ENCODE measurements at regions not wholly inside any gene's neighbourhood (a gene's known extent, or its start where the extent isn't known, plus 50 kb on each side); places are given as distances from the start of the nearest gene placed in this dataset.

GRCh38 chr6:137690034-137690433 is 177.0 kb upstream of the TNFAIP3 start:
- DNase-seq (ENCODE audit: low spot score): no peak

- no peak for DNase-seq (ENCODE audit: low spot score)
Measured at GRCh38 chr6:137690721-137691120, 176.3 kb upstream of the TNFAIP3 start.

DNA sequence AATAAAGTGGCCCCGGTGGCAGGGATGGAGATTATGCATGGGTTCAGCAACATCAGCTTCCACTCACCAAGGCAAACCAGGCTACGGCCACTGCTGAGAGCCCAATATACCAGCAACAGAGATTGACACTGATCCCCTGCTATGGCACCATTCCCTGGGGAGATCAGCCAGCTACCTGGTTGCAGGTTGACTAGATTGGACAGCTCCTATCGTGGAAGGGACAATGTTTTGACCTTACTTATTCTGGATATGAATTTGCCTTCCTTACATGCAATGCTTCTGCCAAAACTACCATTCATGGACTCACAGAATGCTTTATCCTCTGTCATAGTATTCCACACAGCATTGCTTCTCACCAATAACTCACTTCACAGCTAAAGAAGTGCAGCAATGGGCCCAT is 174.8 kb upstream of the TNFAIP3 start:
- no peak for DNase-seq (ENCODE audit: low spot score)

GRCh38 chr6:137692806-137693205 is 174.3 kb upstream of the TNFAIP3 start:
- no peak for DNase-seq (ENCODE audit: low spot score)

- DNase-seq (ENCODE audit: low spot score): no peak
Measured at GRCh38 chr6:137693711-137694110, 173.3 kb upstream of the TNFAIP3 start.

- DNase-seq (ENCODE audit: low spot score): no peak
Measured at GRCh38 chr6:137696765-137697164, 170.3 kb upstream of the TNFAIP3 start.

- no peak for DNase-seq (ENCODE audit: low spot score)
Measured at GRCh38 chr6:137697267-137697938, 169.7 kb upstream of the TNFAIP3 start.

DNA sequence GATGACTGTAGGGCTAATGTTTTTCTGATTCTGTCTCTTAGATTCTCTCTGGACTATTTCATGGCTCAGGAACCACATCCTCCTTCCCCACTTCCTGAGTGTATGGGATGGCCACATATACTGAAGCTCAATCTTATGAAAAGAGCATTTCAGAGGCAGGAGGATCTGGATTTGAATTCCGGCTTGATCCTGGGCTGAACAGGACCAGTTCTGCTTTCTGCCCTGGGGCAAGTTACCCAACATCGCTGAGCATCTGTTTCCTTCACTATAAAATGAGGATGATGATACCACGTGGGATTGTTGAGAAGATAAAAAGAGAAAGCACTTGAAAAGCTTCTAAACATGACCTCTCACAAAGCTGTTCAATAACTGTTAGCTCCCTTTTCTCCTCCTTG is 168.4 kb upstream of the TNFAIP3 start:
- no peak for DNase-seq (ENCODE audit: low spot score)

- DNase-seq (ENCODE audit: low spot score): no peak
Measured at GRCh38 chr6:137699031-137699683, 167.9 kb upstream of the TNFAIP3 start.

GRCh38 chr6:137700161-137700560 is 166.9 kb upstream of the TNFAIP3 start:
- no peak for DNase-seq (ENCODE audit: low spot score)

DNA sequence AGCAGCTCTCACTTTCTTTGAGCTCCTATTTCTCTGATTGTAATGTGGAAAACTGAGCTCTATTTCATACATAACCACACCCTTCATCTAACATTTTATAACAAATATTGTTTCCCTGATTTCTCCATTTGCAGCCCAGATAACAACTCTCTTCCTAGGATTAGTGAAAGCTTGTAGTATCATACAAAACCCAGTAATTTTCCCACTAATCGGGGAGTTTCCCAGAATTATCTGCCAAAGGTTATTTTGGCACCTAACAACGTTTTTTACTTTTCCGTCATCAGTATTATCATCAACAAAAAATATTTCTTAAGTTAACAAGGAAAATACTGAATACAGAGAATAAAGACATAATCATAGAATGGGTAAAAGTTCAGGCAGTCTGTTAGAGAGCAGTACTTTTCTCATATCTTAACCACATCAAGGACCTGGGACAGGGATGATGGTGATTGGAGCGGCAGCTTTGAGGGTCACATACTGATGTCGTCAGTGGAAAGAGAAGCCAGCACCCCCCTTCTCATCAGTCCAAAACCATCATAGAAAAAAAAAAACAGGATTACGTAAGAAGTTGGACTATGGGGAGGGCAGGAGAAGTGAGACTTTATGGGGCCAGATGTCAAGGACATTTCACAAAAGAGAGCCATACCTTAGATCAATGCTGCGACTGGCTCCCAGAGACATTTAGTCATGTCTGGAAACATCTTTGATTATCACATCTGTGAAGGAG is 166.1 kb upstream of the TNFAIP3 start:
- no peak for DNase-seq (ENCODE audit: low spot score)

DNA sequence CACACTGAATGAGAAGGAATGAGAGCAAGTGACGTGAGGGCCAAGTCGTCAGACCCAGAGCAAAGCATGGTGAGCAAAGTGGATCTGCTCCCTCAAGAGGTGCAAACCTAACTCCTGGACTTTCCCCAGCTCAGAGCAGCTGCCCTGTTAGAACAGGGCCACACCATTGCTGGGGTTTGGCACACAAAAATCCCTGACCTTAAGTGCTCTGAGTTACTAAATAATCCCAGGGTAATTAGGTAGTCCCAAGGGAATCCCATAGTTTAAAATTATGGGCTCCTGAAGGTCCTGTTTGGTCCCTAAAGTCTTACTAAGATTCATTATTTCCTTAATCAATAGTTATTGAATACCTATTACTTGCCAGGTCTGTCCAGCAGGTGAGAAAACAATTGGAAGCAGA is 165.1 kb upstream of the TNFAIP3 start:
- no peak for DNase-seq (ENCODE audit: low spot score)

DNA sequence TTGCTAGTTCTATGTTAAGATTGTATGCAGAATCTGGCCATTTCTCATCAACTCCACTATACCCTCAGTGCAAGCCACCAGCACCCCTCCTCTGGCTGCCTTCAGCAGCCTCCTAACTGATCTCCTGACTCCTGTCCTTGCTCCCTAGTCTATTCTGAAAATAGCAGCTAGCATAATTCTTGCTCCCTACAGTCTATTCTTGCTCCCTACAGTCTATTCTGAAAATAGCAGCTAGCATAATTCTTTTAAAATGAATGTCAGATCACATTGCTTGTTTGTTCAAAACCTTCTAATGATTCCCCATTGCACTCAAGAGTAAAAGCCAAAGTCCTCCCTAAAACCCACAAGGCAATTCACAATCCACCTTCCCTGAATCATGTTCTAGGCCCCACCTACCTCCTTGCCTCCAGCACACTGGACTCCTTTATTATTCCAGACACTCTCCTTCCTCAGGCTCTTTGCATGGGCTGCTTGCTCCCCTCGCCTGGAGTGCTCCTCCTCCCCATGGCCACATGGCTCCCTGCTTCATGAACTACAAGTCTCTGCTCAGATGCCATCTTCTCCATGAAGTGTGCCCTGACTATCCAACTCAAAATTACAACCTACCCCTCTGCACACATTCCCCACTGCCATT is 164.2 kb upstream of the TNFAIP3 start:
- no peak for DNase-seq (ENCODE audit: low spot score)

DNA sequence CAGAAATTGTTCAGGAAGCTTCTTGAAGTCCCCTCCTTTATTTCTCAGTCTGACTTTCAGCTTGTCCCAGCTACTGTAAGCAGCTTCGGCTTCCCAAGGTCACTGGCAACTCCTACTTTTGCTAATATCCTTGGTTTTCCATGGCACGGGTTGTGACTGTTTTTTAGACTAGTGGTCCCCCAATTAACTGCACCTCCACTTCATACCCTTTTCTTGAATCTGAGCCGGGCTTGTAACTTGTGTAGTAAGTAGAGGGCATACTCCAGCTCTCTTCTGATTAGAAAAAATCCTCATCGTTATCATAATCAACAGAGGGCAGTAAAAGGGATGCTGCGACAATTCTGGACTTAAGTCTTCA is 162.3 kb upstream of the TNFAIP3 start:
- no peak for DNase-seq (ENCODE audit: low spot score)

GRCh38 chr6:137705160-137706082 is 161.6 kb upstream of the TNFAIP3 start:
- peak; percentile 54 for DNase-seq (ENCODE audit: low spot score)

GRCh38 chr6:137706083-137706750 is 160.8 kb upstream of the TNFAIP3 start:
- DNase-seq (ENCODE audit: low spot score): no peak

- no peak for DNase-seq (ENCODE audit: low spot score)
Measured at GRCh38 chr6:137707038-137707589, 159.9 kb upstream of the TNFAIP3 start.

- peak; percentile 68 for DNase-seq (ENCODE audit: low spot score)
Measured at GRCh38 chr6:137707590-137708360, 159.3 kb upstream of the TNFAIP3 start.

GRCh38 chr6:137708481-137708880 is 158.6 kb upstream of the TNFAIP3 start:
- no peak for DNase-seq (ENCODE audit: low spot score)
